ENCODE measurements at regions not wholly inside any gene's neighbourhood (a gene's known extent, or its start where the extent isn't known, plus 50 kb on each side); places are given as distances from the start of the nearest gene placed in this dataset.

DNA sequence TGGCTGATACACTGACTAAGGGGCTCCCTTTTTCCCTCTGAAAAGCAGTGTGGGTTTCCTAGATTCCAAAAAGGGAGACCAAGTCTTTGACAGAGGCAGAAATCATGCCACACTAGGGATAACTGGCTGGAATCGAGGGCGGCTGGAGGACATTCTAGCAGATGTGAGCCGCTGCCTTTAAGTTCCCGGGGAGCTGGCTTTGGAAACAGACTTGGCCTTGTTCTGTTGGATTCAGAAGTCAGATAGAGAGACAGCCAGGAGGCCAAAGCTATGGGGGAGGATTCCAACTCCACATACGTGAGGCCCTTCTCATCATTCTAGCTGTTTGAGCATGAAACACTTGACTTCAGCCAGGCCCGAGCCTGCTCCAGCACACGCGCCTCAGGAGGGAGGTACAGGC lies 109.9 kb upstream of the FOXC1 start:
- TF ChIP-seq CTCF (IDR thresholded peaks at IDR 0.05; ENCODE audit: insufficient read depth, low read length, poor library complexity, severe bottlenecking): no peak
- Histone ChIP-seq H3K27me3 (replicated peaks; ENCODE audit: control insufficient read depth, insufficient read depth, low read length) (no peaks in the 10 kb centered on the region; the same call in 1 of the 2 replicates), H3K36me3 (ENCODE audit: control insufficient read depth, insufficient read depth, low read length) (no peaks in the 10 kb centered on the region), H3K4me3 (replicated peaks; ENCODE audit: low read depth, low read length) (no peak overlapping the region)
- no peak for DNase-seq (ENCODE audit: extremely low read depth, insufficient read length)

DNA sequence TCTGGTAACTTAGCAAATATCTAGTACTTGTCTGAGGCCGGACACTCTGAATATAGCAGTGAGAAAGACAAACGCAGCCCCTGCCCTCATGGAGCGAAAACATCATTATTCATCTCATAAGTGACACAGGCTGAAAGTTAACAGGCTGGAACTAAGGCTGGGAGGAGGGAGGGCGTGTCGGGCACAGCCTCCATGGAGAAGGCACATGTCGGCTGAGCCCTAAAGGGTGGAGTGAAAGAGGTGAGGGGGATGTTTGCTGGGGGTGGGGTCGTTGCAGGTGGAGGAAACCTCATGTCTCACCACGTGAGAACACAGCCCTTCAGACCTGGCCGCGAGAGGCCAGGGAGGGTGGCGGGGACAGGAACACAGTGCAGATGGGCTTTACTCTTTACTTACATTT lies 108.8 kb upstream of the FOXC1 start:
- no peak for TF ChIP-seq CTCF (IDR thresholded peaks at IDR 0.05; ENCODE audit: insufficient read depth, low read length, poor library complexity, severe bottlenecking)
- H3K27me3 ChIP-seq (replicated peaks; ENCODE audit: control insufficient read depth, insufficient read depth, low read length): no peaks in the 10 kb centered on the region; the same call in 1 of the 2 replicates
- no peak overlapping the region for H3K4me3 ChIP-seq (replicated peaks; ENCODE audit: low read depth, low read length)
- no peaks in the 10 kb centered on the region for H3K36me3 ChIP-seq (ENCODE audit: control insufficient read depth, insufficient read depth, low read length)
- DNase-seq (ENCODE audit: extremely low read depth, insufficient read length): no peak

DNA sequence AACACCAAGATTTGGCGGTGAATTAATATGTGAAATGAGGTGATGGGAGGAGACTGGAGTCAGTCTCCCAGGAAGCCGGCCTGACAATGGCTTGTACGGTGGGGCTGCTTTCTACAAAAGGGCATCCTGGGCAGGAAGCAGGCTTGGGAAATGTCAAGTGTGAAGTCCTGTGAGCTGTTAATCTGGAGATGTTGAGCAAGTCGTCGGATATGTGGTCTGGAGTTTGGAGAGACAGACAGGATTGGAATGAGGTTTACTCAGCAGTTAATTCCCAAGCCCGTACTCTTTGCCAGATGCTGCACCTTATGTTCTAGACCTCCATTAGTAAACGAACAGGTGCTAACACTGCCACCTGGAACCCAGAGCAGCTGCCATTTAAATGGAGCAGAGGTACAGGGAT lies 107.7 kb upstream of the FOXC1 start:
- DNase-seq (ENCODE audit: extremely low read depth, insufficient read length): no peak
- no peak for TF ChIP-seq CTCF (IDR thresholded peaks at IDR 0.05; ENCODE audit: insufficient read depth, low read length, poor library complexity, severe bottlenecking)
- Histone ChIP-seq H3K36me3 (ENCODE audit: control insufficient read depth, insufficient read depth, low read length) (no peaks in the 10 kb centered on the region), H3K4me3 (replicated peaks; ENCODE audit: low read depth, low read length) (no peak overlapping the region), H3K27me3 (replicated peaks; ENCODE audit: control insufficient read depth, insufficient read depth, low read length) (no peaks in the 10 kb centered on the region; the same call in 1 of the 2 replicates)

DNA sequence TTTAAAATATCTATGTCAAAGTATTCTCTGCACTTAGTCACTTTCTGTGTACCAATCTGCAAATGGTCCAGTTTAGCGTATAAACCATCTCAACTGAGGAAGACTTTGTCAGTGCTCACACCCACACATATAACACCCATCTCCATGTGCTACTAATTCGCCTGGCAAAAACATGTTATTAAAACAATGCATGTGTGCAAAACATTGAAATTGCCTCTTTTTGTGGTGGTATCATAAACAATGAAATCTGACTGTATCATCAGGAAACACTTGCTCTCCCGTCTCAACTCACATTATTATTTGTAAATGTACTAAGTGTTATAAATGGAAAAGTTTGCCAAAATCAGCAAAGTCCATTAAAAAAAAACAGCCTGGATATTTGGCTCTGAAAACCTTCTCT lies 105.9 kb upstream of the FOXC1 start:
- TF ChIP-seq CTCF (IDR thresholded peaks at IDR 0.05; ENCODE audit: insufficient read depth, low read length, poor library complexity, severe bottlenecking): no peak
- DNase-seq (ENCODE audit: extremely low read depth, insufficient read length): no peak
- Histone ChIP-seq H3K4me3 (replicated peaks; ENCODE audit: low read depth, low read length) (no peak overlapping the region), H3K36me3 (ENCODE audit: control insufficient read depth, insufficient read depth, low read length) (no peaks in the 10 kb centered on the region), H3K27me3 (replicated peaks; ENCODE audit: control insufficient read depth, insufficient read depth, low read length) (no peaks in the 10 kb centered on the region; the same call in 1 of the 2 replicates)

DNA sequence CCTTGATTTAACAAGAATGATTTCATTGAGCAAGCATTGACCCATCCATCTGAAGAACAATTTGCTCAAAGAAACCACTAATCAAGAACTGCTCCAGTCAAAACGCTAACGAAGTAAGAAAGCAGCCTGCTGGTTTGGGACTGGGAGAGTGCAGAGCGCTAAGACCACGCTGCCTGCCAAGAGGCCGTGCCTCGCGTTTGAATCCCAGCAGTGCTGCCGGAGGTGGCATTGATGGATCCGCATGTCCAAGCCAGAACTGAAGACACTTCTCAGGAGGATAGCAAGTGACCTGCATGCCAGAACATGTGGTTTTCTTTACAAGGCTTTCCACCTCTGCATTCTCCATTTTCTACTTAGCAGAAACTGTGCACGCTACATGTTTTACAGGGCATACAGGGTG lies 105.2 kb upstream of the FOXC1 start:
- no peaks in the 10 kb centered on the region for H3K36me3 ChIP-seq (ENCODE audit: control insufficient read depth, insufficient read depth, low read length)
- no peak for DNase-seq (ENCODE audit: extremely low read depth, insufficient read length)
- TF ChIP-seq CTCF (IDR thresholded peaks at IDR 0.05; ENCODE audit: insufficient read depth, low read length, poor library complexity, severe bottlenecking): no peak
- no peak overlapping the region for H3K4me3 ChIP-seq (replicated peaks; ENCODE audit: low read depth, low read length)
- no peaks in the 10 kb centered on the region; the same call in 1 of the 2 replicates for H3K27me3 ChIP-seq (replicated peaks; ENCODE audit: control insufficient read depth, insufficient read depth, low read length)

GRCh38 chr6:1507251-1507650 lies 102.5 kb upstream of the FOXC1 start:
- no peak for TF ChIP-seq CTCF (IDR thresholded peaks at IDR 0.05; ENCODE audit: insufficient read depth, low read length, poor library complexity, severe bottlenecking)
- no peak overlapping the region for H3K4me3 ChIP-seq (replicated peaks; ENCODE audit: low read depth, low read length)
- no peaks in the 10 kb centered on the region; the same call in 1 of the 2 replicates for H3K27me3 ChIP-seq (replicated peaks; ENCODE audit: control insufficient read depth, insufficient read depth, low read length)
- H3K36me3 ChIP-seq (ENCODE audit: control insufficient read depth, insufficient read depth, low read length): no peaks in the 10 kb centered on the region
- DNase-seq (ENCODE audit: extremely low read depth, insufficient read length): no peak
